A673 (cell line): ENCODE measurements at regions not wholly inside any gene's neighbourhood (a gene's known extent, or its start where the extent isn't known, plus 50 kb on each side); places are given as distances from the start of the nearest gene placed in this dataset.

Experiments
- EZH2 ChIP-seq: fragments of 200-600 bp; sonication (generic); IDR thresholded peaks from 2 replicates; pipeline ENCODE4 v1.6.1; 2017; ENCODE audit warnings: borderline replicate concordance, low read depth, mild to moderate bottlenecking, mixed read lengths, antibody characterized with exemption, low read length; ENCODE audit not compliant: poor library complexity, severe bottlenecking
- TF ChIP-seq, protein P1 (sequence below): fragments of 300-800, 200-600 bp; sonication (generic); conservative IDR thresholded peaks from 2 replicates; pipeline ENCODE4 v1.5.1; 2017; ENCODE audit warnings: low read depth, mild to moderate bottlenecking, antibody characterized with exemption, low read length, moderate library complexity, mixed read lengths

DNA sequence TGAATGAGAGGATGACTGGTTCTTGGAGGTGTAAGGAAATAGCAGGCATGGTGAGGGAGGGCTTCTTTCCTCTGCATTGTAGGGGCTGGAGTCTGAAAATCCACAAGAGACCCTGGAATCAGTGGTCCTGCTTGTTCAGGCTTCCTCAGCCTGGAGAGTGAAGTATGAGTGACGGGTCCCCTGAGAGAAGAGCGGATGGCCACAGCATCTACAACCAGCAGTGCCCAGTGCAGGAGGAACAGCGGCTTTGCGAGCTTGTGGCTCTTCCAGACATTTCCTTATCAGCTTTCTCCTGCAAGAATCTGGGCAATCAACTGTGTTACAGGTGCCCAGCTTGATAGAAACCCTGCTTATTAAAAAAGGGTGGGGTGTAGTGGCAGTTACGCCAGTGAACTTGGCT, 97.0 kb upstream of the HES1 start:
- TF ChIP-seq, protein P1, sequence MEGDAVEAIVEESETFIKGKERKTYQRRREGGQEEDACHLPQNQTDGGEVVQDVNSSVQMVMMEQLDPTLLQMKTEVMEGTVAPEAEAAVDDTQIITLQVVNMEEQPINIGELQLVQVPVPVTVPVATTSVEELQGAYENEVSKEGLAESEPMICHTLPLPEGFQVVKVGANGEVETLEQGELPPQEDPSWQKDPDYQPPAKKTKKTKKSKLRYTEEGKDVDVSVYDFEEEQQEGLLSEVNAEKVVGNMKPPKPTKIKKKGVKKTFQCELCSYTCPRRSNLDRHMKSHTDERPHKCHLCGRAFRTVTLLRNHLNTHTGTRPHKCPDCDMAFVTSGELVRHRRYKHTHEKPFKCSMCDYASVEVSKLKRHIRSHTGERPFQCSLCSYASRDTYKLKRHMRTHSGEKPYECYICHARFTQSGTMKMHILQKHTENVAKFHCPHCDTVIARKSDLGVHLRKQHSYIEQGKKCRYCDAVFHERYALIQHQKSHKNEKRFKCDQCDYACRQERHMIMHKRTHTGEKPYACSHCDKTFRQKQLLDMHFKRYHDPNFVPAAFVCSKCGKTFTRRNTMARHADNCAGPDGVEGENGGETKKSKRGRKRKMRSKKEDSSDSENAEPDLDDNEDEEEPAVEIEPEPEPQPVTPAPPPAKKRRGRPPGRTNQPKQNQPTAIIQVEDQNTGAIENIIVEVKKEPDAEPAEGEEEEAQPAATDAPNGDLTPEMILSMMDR, result no peak
- TF ChIP-seq EZH2, result no peak
